Sciatic nerve (tissue), 2 donors: ENCODE measurements at regions not wholly inside any gene's neighbourhood (a gene's known extent, or its start where the extent isn't known, plus 50 kb on each side); places are given as distances from the start of the nearest gene placed in this dataset.
A peak's percentile ranks its signal among the peaks of the same experiment; 100 is the strongest.

Experiments used
- ATAC-seq: fragments of 200-7000 bp; cut with Tn5 transposase; one replicate; pipeline ENCODE4 v1.9.1; 2020; ENCODE audit warnings: mild to moderate bottlenecking, moderate library complexity
- DNase-seq: peaks from one replicate; pipeline ENCODE4 v3.0.0-alpha.2; 2020; ENCODE audit warnings: low spot score
- intact Hi-C: fragments of 100-400 bp; cut with DNase I; formaldehyde crosslinking; loops from one replicate; pipeline ENCODE4 v1.14.2; 2022
- donor health status: DM: no; HTN: no; CAD: no.
- donor health status: DM: no; HTN: no; CAD: no.

GRCh38 chr5:171637811-171638210 is 147.8 kb upstream of the SMIM23 start:
- ATAC-seq (no peak), DNase-seq (no peak)
- intact Hi-C loops: no loop called here

- DNase-seq (no peak), ATAC-seq (no peak)
- intact Hi-C loops: no loop called here
These were observed 146.4 kb upstream of the SMIM23 start for GRCh38 chr5:171639205-171639621.

GRCh38 chr5:171639966-171640365 is 145.7 kb upstream of the SMIM23 start:
- no peak for ATAC-seq
- intact Hi-C loops: no loop called here
- DNase-seq: no peak

GRCh38 chr5:171640480-171640879 is 145.1 kb upstream of the SMIM23 start:
- DNase-seq: no peak
- ATAC-seq: no peak
- intact Hi-C loops: no loop called here

- DNase-seq: no peak
- intact Hi-C loops: no loop called here
- no peak for ATAC-seq
These were observed 143.7 kb upstream of the SMIM23 start for GRCh38 chr5:171641891-171642290.

GRCh38 chr5:171642894-171643293 is 142.7 kb upstream of the SMIM23 start:
- ATAC-seq (no peak), DNase-seq (no peak)
- intact Hi-C loops: no loop called here

GRCh38 chr5:171644536-171644935 is 141.1 kb upstream of the SMIM23 start:
- ATAC-seq: no peak
- intact Hi-C loops: no loop called here

GRCh38 chr5:171646102-171647042 is 139.2 kb upstream of the SMIM23 start:
- intact Hi-C loops: no loop called here
- ATAC-seq: no peak
- DNase-seq: no peak

More at GRCh38 chr5:171644536-171644935, 141.1 kb upstream of the SMIM23 start:
- no peak for DNase-seq

- ATAC-seq (no peak), DNase-seq (no peak)
- intact Hi-C loops: no loop called here
These were observed 138.3 kb upstream of the SMIM23 start for GRCh38 chr5:171647043-171647903.

- ATAC-seq (no peak), DNase-seq (no peak)
- intact Hi-C loops: no loop called here
These were observed 137.7 kb upstream of the SMIM23 start for GRCh38 chr5:171647904-171648260.

- no peak for ATAC-seq
- intact Hi-C loops: no loop called here
- DNase-seq: no peak
These were observed 137.1 kb upstream of the SMIM23 start for GRCh38 chr5:171648279-171649074.

GRCh38 chr5:171649075-171649401 is 136.6 kb upstream of the SMIM23 start:
- DNase-seq: no peak
- intact Hi-C loops: no loop called here
- ATAC-seq: no peak

- ATAC-seq (no peak), DNase-seq (no peak)
- intact Hi-C loops: no loop called here
These were observed 135.0 kb upstream of the SMIM23 start for GRCh38 chr5:171650597-171650996.

- DNase-seq (no peak), ATAC-seq (no peak)
- intact Hi-C loops: no loop called here
These were observed 134.5 kb upstream of the SMIM23 start for GRCh38 chr5:171651102-171651501.

- ATAC-seq (no peak), DNase-seq (no peak)
- intact Hi-C loops: no loop called here
These were observed 130.7 kb upstream of the SMIM23 start for GRCh38 chr5:171654881-171655280.

GRCh38 chr5:171657473-171657872 is 128.1 kb upstream of the SMIM23 start:
- peak; percentile 15 for ATAC-seq
- intact Hi-C loops: no loop called here

GRCh38 chr5:171659896-171660295 is 125.7 kb upstream of the SMIM23 start:
- DNase-seq (no peak), ATAC-seq (no peak)
- intact Hi-C loops: no loop called here

More at GRCh38 chr5:171657473-171657872, 128.1 kb upstream of the SMIM23 start:
- no peak for DNase-seq

- peak; percentile 50 for ATAC-seq
- DNase-seq: no peak
- intact Hi-C loops: no loop called here
These were observed 125.2 kb upstream of the SMIM23 start for GRCh38 chr5:171660434-171660833.

- intact Hi-C loops: no loop called here
- no peak for DNase-seq
- no peak for ATAC-seq
These were observed 124.5 kb upstream of the SMIM23 start for GRCh38 chr5:171661143-171661542.
